Fibroblast of the aortic adventitia (primary cell): ENCODE measurements at regions not wholly inside any gene's neighbourhood (a gene's known extent, or its start where the extent isn't known, plus 50 kb on each side); places are given as distances from the start of the nearest gene placed in this dataset.
A peak's percentile ranks its signal among the peaks of the same experiment; 100 is the strongest.
"Not testable (repeated sequence)": the region's sequence is repeated elsewhere in the genome, so short reads cannot be mapped to it uniquely, and the experiment has no call there.

Experiments
- DNase-seq: peaks from one replicate; pipeline ENCODE4 v3.0.0-alpha.2; 2010; ENCODE audit warnings: low read depth
- H3K4me3 ChIP-seq: 2 replicates; pipeline ENCODE4 v1.5.1; 2011; ENCODE audit warnings: low read depth, mild to moderate bottlenecking, control low read depth, low read length, moderate library complexity
- CTCF ChIP-seq: IDR thresholded peaks from 2 replicates; pipeline ENCODE4 v1.5.1; 2011; ENCODE audit warnings: mild to moderate bottlenecking, low read length, control low read depth, inconsistent platforms; ENCODE audit not compliant: insufficient read depth

GRCh38 chr11:22456993-22457762 is 119.0 kb downstream of the SLC17A6 start:
- no peak for TF ChIP-seq CTCF
- no peak for DNase-seq
- H3K4me3 ChIP-seq, result no peak overlapping the region

- no peak for DNase-seq
- H3K4me3 ChIP-seq, result no peak overlapping the region
- no peak for TF ChIP-seq CTCF
Measured at GRCh38 chr11:22454461-22455090, 116.4 kb downstream of the SLC17A6 start.

GRCh38 chr11:22449441-22449840 is 111.3 kb downstream of the SLC17A6 start:
- TF ChIP-seq CTCF, result no peak
- DNase-seq, result peak; percentile 23
- H3K4me3 ChIP-seq, result no peak overlapping the region

GRCh38 chr11:22444076-22444475 is 105.9 kb downstream of the SLC17A6 start:
- DNase-seq, result no peak
- TF ChIP-seq CTCF, result no peak
- H3K4me3 ChIP-seq, result no peak overlapping the region

GRCh38 chr11:22441831-22442230 is 103.7 kb downstream of the SLC17A6 start:
- no peak for DNase-seq
- no peak overlapping the region for H3K4me3 ChIP-seq
- TF ChIP-seq CTCF, result no peak

- H3K4me3 ChIP-seq, DNase-seq: not testable (repeated sequence)
Measured at GRCh38 chr11:22435582-22435981, 97.4 kb downstream of the SLC17A6 start.

- DNase-seq, result no peak
- H3K4me3 ChIP-seq, result no peak overlapping the region
- no peak for TF ChIP-seq CTCF
Measured at GRCh38 chr11:22433517-22433916, 95.3 kb downstream of the SLC17A6 start.
